DMS79 (cell line): ENCODE measurements at regions not wholly inside any gene's neighbourhood (a gene's known extent, or its start where the extent isn't known, plus 50 kb on each side); places are given as distances from the start of the nearest gene placed in this dataset.
"Not testable (repeated sequence)": the region's sequence is repeated elsewhere in the genome, so short reads cannot be mapped to it uniquely, and the experiment has no call there.

Experiments
- DNase-seq: peaks from one replicate; lab custom pipeline; 2025; lab: John Stamatoyannopoulos, UW

DNA sequence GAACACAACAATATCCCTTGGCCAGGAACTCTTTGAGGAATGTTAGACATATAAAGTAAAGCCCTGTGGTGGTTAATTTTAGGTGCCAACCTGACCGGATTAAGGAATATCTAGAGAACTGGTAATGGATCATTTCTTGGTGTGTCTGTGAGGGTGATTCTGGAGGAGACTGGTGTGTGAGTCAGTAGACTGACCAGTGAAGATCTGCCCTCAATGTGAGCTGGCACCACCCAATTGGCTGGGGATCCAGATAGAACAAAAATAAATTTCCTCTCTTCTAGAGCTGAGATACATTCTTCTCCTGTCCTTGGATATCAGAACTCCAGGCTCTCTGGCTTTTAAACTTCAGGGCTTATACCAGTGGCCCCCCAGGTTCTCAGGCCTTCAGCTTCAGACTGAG lies 56.2 kb upstream of the TNPO1 start:
- no peak for DNase-seq

DNA sequence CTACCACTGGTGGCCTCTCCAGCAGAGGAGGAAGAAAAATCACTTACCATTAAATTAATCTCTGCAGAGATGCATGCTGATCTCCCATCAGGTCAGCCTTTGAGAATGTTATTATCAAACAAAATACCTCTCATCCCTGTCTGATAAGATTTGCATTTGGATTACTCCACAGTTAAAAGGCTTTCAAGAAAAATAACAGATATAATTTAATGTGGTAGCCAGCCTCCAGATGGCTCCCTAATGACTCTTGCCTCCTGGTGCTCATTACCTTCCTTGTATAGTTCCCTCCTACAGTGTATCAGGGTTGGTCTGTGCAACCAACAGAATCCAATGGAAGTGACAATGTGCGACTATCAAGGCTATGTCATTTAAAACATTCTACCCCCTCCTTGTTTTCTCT lies 63.6 kb upstream of the TNPO1 start:
- no peak for DNase-seq

DNA sequence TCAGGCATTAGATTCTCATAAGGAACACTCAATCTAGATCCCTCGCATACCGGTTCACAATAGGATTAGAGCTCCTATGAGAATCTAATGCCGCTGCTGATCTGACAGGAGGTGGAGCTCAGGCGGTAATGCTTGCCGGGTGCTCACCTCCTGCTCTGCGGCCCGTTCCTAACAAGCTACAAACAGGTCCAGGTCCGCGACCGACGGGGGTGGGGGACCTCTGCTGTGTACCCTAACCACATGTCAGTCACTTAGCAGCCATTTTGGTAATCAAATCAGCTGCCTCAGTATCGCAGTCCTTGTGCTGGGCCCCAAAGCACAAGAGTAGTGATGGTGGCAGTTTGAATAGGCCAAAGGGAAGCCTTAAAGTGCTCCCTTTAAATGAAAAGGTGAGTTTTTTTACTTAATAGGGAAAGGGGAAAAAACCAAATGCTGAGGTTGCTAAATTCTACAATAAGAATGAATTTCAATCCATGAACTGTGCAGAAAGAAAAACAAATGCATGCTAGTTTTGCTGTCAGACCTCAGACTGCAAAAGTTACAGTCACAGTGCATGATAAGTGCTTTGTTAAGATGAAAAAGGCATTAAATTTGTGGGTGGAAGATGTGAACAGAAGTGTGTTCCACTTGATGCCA lies 67.0 kb upstream of the TNPO1 start:
- DNase-seq = no peak

DNA sequence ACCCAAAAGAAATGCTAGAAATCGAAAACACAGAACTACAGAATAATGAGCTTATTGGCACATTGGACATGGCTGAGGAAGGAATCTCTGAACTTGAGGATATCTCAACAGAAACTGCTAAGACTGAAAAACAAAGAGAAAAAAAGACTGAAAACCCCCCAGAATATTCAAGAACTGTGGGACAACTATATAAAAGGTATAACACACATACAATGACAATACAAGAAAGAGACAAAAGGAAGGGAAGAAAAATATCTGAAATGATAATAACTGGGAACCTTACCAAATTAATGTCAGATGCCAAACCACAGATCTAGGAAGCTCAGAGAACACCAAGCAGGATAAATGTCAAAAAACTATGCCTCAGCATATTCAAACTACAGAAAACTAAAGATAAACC lies 68.6 kb upstream of the TNPO1 start:
- no peak for DNase-seq

DNA sequence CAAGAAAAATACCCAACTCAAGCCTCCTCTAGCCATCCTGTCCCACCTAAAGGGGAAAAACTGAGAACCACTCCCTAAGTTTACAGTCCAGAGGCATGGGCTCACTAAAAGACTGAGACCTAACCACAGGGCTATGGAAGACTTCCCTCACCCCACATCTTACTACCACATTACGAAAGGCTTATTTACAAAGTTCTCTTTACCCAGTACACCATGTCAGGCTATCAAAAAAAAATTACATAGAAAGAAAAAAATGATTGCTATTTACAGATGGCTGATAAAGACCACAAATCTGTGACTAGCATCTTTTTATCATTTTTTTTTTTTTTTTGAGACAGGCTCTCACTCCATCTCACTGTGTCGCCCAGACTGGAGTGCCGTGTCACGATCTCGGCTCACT lies 69.7 kb upstream of the TNPO1 start:
- DNase-seq = no peak

DNA sequence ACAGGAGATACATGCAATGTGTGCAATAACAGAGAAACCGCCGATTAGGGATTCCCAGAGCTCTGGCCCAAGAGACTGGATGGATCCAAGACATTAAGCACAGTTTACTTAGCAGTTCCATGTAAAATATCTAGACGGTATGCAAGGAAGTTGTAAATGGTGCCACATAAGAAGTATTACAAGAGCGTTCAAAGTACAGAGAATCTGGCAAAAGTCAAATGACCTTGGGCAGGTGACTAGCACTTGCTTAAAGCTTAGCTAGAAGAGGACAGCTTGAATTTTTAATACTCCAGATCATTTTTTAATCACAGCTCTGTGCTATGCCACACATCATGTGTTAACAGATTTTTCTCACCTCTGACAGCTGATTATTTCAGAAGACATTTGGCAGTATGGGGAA lies 72.3 kb upstream of the TNPO1 start:
- DNase-seq = no peak

DNA sequence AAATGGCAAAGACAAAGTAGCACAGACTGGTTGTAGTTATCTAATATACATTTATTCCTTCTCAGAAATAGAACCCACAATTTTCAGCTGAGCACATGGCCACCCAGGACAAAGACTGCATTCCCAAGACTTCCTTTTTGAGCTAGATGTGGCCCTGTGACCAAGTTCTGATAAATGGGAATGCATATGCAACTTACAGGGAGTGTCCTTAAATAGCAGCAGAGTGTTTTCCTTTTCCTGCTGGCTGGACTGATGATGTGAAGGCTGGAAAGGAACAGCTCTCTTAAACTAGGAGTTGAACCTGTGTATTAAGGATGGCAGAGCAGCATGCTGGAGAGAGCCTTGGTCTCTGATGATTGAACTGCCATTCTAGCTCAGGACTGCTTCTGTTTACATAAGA lies 74.7 kb upstream of the TNPO1 start:
- no peak for DNase-seq

DNA sequence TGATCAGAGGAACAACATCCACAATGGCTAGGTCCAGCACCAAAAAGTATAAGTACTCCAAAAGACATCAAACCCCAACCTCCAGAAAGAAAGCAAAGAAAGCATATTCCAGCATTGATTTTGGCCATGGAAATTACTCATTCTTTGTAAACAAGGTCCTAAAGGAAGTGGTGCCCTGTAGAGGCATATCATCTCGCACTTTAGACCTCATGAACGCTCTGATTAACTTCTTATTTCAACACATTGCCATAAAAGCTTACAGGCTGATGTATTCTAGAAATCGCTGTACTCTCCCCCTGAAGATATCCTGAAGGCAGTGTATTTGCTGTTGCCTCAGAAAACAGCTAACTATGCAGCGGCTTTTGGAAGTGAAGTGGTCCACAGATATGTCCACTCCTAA lies 82.7 kb upstream of the TNPO1 start:
- DNase-seq = no peak

DNA sequence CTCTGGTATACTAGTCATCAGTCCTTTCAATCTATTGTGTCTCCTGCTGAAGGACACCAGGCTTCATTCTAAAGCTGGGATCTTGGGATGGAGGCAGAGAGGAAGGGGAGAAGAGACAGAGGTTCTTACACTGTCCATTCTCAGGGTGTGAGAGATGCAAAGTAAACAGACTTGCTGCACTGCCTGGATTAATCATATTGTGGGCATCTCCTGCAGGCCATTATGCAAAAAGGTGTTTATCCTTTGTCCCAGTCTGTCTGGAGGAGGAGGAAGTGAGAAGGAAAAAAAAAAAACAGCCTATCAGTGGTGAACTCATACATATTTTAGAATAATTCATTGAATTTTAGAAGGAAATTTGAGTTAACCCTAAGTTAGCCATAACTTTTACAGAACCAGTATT lies 92.9 kb upstream of the TNPO1 start:
- DNase-seq = no peak

DNA sequence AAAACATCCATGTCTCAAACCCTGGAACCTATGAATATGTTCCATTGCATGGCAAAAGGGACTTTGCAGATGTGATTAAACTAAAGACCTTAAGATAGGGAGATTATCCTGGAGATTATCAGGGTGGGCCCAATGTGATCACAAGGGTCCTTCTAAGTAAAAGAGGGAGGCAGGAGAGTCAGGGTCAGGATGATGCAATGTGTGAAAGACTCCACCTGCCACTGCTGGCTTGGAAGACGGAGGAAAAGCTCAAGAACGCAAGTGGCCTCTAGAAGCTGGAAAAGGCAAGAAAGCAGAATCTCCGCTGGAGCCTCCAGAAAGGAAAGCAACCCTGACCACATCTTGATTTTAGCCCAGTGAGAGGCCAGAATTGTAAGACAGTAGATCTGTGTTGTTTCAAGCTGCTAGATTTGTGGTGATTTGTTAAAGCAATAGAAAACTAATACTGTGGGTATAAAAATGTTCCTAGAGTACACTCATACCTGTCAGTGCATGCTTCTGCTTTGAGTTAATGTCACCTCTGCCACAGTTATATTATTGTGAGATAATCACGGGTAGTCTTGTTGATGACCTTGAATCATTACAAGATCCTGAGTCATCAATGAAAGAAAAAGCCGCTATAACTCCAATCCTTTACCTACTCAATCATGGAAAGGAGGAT lies 93.5 kb upstream of the TNPO1 start:
- no peak for DNase-seq

DNA sequence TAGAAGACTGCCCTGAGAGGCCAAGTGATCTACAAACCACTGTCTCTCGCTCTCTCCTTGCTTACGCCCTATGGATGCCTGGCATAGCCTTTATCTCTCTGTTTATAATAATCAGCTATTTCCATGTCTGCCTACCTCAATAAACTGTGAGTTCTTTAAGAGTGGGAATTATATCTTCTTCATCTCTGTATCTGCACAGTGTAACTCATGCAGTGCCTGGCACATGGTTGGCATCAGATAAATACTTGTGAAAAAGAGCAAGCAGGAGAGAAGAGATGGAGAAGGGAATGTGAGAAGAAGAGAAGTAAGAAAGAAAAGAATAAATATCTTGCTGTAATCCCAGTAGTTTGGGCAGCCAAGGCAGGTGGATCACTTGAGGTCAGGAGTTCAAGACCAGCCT lies 94.6 kb upstream of the TNPO1 start:
- DNase-seq = no peak

DNA sequence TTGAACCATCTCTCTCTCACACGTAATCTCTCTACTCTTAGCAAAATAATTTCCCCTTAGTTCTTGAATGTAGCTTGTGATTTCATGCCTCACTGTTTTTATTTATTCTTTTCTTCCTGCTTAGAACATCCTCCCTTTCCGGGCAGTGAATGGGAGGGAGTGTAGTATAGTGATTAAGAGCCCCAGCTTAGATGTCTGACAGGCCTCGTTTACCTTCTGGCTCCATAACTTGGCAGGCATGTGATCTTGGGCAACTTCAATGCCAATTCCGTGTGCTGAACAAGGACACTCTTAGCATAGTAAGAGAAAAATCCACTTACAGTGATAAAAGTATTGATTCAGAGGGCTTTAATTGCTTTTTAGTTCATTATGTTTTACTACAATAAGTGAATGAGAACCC lies 96.3 kb upstream of the TNPO1 start:
- DNase-seq = no peak

DNA sequence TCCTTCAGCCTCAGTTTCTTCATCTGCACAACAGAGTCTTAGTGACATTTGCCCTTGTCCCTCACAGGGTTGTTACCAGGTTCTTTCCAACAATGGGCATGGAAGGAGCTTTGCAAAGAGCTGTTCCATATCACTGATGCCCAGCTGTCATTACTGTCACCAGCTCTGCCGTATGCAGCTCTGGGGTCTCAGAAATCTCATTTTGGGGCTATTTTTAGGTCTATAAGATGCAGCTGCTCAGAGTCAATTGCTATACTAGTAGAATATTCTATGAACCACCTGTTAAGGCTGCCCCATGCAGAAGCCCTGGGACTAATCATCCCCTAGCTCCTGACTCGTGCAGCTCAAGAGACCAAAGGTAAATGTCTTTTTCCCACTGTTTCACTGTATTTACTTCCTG lies 105.1 kb upstream of the TNPO1 start:
- DNase-seq = no peak

DNA sequence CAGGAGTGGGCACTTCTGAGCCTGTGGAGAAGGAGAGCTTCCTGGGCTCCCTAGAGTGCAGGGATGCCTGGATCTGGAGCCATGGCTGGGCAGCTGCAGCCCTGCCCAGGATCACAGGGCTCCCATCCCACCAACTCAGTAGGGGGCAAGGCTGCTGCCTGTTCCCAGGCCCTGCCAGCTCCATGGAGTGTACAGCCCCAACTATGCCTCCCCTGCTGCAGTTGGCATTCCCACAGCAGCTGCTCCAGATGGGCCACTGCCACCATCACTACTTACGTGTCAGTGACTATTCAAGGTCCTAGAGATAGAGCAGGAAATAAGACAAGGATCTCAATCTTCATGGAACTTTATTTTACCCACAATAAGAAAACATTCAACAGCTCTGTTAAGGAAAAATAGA lies 107.1 kb upstream of the TNPO1 start:
- no peak for DNase-seq

DNA sequence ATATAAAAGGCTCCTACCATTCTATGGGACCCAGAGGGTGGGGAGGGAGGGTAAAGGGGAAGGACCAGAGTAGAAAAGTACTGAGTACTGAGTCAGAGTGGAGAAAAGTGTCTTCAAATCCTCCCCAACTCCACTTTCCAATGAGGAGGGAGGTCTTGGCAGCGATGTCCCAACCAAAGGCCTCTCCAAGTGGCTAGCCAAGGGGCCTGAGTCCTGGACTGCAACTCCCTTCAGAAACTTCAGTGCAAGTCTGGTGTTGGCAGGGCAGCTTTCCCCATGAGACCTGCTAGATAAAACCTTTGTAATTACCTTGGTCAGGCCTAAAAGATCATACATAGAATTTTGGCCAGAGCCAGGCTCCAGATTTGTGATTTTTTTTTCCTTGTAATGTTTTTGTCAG lies 111.3 kb upstream of the TNPO1 start:
- no peak for DNase-seq

DNA sequence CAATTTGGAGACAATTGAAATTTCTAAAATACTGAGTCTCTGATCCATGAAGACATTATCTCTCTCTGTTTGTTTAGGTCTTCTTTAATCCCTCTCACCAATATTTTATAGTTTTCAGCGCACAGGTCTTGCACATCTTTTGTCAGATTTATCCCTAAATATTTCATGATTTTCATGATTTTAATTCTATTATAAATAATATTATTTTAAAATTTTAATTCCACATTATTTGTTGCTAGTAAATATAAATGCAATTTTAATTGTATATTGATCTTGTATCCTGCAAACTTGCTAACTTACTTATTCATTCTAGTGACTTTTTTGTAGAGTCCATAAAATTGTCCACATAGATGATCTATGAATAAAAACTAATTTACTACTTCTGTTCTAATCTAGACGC lies 112.6 kb upstream of the TNPO1 start:
- DNase-seq = no peak

DNA sequence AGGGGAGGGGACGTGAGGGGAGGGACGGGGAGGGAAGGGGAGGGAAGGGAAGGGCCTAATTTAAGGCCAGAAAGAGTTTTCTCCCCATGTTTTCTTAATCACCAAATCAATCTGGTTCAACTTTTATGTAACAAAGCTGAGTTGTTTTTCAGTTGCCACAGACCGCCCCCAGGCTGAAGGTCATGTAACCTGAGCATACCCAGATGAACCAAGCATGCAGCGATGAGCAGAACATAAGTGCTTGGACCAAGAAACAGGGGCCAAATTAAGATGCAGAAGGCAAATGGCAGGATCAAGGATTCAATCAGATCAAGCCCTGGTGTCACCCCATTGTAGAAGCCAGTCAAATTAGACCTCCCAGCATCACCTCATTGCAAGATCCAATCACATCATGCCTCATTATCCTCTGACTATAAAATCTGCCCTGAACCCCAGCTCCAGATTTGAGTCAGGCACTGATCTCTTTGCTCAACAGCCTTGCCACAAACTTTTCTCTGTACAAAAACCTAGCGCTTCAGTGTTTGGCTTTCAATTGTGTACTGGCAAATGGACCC lies 113.5 kb upstream of the TNPO1 start:
- DNase-seq = no peak

DNA sequence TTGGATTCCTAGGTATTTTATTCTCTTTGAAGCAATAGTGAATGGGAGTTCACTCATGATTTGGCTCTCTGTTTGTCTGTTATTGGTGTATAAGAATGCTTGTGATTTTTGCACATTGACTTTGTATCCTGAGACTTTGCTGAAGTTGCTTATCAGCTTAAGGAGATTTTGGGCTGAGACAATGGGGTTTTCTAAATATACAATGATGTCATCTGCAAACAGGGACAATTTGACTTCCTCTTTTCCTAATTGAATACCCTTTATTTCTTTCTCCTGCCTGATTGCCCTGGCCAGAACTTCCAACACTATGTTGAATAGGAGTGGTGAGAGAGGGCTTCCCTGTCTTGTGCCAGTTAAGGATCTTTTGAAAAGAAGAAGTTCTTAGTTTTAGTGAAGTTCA lies 114.4 kb upstream of the TNPO1 start:
- not testable (repeated sequence) for DNase-seq

DNA sequence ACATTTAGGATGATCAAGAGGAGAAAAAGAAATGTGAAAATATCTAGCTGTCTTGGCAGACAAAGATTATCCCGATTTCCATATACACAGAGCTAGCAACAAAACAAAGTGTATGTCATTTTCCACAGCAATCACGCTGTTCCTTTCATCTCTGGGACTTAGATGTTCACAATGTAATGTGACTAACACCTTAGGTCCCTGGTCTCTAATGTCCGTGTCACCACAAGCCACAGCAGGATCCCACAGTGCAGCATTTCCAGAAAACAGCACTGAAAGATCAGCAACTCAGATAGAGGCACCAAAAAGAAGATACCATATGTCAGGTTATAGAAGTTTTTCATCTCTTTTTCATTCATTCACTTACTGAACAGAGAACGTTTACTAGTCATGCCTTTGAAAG lies 118.0 kb upstream of the TNPO1 start:
- DNase-seq = no peak

DNA sequence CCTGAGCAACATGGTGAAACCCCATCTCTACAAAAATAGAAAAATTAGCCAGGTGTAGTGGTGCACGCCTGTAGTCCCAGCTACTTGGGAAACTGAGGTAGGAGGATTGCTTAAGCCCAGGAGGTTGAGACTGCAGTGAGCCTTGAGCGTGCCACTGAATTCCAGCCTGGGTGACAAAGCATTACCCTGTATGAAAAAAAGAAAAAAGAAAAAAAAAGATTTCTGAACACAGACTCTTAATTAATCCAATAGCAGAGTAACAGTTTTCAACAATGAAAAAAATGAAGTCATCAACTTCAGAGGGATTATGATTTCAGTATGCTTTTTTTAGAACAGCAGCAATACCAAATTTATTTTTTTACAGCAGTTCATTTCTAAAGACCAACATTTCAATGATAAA lies 118.8 kb upstream of the TNPO1 start:
- no peak for DNase-seq

DNA sequence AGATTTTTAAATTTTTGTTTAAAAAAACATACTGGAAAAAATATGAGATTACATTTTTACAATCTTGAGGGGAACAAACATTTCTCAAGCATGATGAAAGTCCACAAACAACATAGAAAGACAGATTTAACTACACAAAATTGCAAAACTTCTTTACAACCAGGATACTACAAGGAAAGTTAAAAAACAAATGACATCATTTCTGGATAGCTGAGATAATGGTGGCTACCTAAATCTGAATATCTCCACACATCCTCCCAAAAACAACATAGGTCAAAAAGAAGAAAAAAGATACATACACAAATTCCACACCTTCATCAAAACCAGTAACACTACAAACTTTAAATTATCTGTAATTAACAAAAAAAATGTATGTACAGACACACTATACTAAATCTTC lies 120.8 kb upstream of the TNPO1 start:
- DNase-seq = no peak

DNA sequence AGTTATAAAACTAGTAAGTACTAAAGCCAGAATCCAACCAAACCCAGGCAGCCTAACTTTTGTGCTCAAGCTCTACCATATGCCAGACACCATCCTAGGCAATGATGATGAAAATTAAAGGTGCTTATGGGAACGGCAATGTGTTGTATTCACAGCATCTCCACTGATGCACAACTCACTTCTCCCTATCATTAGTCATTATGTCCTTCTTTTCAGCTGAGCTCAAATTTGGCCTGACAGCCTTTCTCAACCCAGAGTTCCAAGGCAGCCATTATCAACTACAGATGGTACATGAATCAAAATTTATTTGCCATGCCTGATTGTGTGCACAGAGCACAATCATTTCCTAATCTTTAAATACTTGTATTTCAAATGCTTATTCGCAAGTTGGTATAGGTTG lies 121.6 kb upstream of the TNPO1 start:
- DNase-seq = no peak

DNA sequence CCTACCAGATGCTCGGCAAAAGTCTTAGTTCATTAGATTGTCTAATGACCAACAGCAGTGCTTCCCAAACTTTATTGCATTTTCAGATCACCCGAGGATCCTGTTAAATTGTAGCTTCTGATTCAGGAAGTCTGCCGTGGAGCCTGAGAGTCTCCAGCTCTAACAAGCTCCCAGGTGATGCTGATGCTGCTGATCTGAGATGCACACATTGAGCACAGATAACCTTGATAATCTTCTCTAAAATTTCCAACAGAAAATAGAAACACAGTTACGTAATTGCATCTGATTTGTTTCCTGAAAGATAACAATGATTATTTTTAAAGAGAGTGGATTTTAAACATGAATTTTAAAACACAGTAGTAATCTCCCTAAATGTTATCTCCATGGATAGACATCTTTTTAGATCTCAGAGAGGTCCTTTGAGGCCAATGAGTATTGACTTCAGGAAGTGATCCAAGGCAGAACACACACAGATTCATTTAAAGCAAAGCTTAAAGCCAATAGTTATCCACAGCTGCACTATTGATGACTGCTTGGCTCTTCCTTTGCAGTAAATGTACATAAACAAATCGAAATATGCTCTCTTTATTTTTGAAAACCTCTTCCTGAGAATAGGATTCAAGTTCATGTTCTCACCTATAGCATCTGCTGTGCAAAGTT lies 122.8 kb upstream of the TNPO1 start:
- DNase-seq = no peak
